DMS153 treated with DMSO at 0.1 percent for 48 hours (cell line): ENCODE measurements at regions not wholly inside any gene's neighbourhood (a gene's known extent, or its start where the extent isn't known, plus 50 kb on each side); places are given as distances from the start of the nearest gene placed in this dataset.
A peak's percentile ranks its signal among the peaks of the same experiment; 100 is the strongest.

Experiments
- DNase-seq: peaks from one replicate; lab custom pipeline; 2025; ENCODE audit not compliant: unreplicated experiment; lab: John Stamatoyannopoulos, UW

GRCh38 chr11:10932976-10933375 lies 75.1 kb upstream of the ZBED5 start:
- no peak for DNase-seq

DNA sequence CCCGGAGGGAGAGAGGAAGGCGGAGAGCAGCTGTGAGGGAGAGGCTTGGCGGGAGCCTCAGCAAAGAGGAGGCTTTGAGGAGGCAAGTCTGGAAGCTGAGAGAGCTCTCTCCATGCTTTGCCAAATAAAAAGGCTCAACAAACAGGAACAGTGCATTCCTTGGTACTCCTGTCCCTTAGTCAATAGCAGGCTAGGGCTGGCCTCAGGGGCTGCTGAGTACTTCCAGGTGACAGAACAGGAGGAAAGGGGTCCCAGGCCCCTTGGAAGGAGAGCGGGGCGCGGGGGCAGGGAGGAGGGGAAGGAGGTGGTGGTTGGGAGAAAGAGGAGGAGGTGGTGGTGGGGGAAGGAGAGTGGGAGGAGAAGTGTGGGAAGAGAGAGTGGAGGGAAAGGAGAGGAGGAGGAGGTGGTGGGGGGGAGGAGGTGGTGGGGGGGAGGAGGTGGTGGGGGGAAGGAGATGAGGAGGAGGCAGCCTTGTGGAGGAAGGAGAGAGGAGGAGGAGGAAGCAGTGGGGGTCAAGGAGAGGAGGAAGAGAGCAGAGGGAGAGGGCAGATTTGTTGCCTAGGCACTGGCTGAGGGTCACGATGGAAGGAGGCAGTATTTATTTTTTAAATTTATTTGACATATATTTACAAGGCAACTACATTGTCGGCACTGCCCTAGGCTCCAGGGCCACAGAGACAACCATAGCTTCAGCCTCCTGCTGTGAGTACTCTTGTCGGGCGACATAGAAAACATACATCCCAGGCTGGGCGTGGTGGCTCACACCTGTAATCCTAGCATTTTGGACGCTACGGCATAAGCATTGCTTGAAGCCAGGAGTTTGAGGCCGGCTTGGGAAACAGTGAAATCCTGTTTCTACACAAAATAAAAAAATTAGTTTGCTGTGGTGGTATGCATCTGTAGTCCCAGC lies 74.2 kb upstream of the ZBED5 start:
- peak; percentile 68 for DNase-seq

GRCh38 chr11:10930972-10931760 lies 73.3 kb upstream of the ZBED5 start:
- DNase-seq: peak; percentile 68

DNA sequence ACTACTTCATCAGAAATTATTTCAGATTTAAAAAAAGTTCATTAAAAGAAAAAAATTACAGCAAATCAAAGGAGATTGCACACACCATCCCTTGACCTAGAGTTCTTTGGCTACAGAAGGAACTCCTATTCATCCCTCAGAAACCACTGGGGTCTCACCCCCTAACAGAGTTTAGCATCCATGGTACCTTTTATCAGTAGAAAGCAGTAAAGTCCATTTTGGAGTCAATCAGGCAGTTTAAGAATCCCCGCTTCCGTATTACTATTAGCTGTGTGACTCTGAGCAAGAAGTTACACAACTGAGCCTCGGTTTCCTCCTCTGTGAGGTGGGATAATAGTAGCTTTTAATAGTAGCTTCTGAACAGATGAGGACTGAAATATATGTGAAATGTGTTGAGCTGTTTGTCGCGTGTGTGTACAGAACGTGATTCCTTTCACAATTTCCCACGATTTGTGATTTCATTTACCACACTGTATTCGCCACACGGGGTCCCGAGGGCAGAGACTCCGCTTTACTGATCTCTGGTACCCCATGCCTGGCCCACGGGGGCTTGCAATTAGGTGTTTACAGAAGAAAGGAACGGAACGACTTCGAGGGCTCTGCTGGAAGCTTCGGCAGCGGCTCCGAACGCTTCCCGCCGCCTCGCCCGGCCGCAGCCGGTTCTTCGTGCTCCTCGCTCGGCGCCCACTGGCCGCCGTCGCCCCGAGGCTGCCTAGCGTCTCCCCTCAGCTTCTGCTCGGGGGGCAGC lies 72.5 kb upstream of the ZBED5 start:
- DNase-seq: no peak

- DNase-seq: no peak
Measured at GRCh38 chr11:10927538-10927937, 69.7 kb upstream of the ZBED5 start.

GRCh38 chr11:10926801-10927211 lies 69.0 kb upstream of the ZBED5 start:
- DNase-seq: no peak

DNA sequence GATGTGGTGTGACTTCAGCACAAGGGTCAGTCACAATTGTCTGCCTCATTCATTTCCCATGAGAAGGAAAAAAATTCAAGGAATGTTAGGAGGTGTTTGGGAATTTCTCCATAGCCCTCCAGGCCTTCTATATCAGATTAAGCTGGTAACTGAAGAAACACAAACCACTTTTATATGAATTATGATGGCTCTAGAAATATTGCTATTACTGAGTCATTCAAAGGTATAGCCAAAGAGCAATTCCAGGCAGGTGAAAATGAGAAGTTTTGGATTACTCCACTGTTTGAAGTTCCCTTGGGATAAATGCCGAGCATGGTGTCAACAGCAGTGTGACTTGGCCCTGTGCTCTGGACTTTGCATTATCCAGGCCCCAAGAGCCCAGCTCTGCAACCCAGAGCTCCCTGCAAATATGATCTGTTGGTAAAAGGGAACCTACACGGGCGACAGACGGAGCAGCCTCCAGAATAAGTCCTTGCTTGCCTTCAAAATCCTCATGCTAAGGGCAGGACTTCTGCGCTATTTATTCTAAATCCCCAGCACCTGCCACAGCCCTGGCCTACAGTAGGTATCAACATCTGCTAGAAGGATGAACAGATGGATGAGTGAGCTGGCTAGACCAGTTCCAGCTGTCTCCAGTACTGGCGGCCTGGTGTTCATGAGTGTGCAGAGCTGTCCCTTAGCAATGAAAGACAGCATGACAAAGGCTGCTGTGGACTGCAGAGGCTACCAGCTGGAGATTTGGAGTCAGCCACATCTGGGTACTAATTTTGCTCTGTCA lies 67.5 kb upstream of the ZBED5 start:
- DNase-seq: no peak

DNA sequence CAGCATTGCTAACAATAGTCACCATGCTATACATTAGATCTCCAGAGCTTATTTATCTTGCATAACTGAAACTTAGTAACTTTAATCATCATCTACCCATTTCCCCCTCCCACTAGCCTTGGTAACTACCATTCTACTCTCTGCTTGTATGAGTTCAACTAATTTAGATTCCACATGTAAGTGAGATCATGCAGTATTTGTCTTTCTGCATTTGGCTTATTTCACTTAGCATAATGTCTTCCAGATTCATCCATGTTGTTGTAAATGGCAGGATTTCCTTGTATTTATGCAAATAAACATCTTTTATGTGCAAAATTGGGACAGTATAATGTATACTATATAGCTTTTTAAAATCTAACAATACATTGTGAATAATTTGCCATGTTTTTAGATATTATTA lies 66.0 kb upstream of the ZBED5 start:
- DNase-seq: no peak

DNA sequence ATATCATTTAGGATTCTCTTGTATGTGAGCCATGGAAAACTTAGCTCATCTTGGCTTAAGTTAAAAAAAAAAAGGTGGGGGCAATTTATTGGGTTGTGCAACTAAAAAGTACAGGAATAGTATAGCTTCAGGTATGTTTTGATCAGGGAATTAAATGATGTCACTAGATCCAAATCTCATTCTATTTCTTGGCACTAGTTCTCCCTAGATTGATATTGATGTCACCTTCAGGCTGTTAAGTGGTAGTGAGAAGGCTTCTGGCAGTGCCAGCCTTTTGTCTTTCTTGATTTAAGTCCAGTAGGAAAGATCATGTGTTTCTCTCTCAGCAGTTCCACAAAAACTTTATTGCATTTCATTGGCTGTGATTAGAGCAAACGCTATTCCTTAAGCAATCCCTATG lies 65.0 kb upstream of the ZBED5 start:
- DNase-seq: no peak

DNA sequence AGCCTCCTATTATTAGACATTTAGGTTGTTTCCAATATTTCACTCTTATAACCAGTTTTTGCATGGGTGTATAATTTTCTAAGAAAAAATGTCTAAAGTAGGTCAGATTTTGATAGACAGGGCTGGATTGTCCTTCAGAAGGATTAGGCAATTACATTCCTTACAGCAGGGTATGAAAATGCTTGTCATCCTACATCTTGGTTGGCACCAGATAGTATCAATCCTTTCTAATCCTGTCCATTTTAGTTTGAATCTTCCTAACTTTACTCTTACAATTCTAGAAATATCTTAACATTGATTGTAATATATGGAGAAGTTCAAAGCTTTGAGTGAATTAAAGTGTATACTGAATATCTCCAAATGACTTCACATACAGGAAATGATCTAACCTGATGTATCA lies 63.0 kb upstream of the ZBED5 start:
- DNase-seq: no peak

DNA sequence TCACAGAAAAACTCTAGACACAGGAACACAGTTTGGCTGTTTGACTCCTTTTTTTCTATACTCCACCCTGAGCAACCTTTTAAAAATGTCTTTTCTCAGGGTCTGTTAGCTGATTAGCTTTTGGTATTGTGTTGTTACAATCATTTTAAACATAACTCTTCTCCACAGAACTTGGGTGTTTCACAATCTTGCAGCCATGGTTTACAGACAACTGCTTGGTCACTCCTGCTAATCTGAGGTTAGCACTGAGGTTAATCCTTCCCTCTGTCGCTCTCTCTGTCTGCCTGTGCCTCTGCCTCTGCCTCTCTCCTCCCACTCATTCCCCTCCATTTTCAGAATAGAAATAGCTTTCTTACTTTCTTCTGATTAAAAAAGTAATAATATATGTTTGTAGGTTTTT lies 62.4 kb upstream of the ZBED5 start:
- no peak for DNase-seq

DNA sequence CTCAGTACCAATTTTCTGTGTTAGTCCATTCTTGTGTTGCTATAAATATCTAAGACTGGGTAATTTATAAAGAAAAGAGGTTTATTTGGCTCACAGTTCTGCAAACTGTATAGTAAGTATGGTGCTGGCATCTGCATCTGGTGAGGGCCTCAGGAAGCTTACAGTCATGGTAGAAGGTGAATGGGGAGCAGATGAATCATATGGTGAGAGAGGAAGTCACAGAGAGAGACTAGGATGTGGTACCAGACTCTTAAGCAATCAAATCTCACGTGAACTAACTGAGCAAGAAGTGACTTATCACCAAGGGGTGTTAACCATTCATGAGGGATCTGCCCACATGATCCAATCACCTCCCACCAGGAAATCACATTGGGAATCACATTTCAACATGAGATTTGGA lies 60.8 kb upstream of the ZBED5 start:
- DNase-seq: no peak

DNA sequence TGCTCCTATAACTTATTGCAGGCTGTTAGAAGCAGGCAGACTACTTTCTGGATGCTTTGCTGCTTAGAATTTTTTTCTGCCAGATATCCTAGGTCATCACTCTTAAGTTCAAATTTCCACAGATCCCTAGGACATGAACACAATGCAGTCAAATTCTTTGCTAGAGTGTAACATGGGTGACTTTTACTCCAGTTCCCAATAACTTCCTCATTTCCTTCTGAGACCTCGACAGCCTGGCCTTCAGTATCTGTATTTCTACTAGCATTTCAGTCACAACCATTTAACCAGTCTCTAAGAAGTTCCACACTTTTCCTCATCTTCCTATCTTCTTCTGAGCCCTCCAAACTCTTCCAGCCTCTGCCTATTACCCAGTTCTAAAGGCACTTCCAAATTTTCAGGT lies 60.4 kb upstream of the ZBED5 start:
- DNase-seq: no peak

GRCh38 chr11:10917802-10918201 lies 59.9 kb upstream of the ZBED5 start:
- DNase-seq: no peak

DNA sequence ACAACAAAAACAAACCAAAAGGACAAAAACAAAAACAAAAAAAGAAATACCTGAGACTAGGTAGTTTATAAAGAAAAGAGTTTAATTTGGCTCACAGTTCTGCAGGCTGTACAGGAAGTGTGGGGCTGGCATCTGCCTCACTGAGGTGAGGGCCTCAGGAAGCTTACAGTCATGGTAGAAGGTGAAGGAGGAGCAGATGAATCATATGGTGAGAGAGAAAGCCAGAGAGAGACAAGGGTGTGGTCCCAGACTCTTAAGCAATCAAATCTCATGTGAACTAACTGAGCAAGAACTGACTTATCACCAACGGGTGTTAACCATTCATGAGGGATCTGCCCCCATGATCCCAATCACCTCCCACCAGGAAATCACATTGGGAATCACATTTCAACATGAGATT lies 58.8 kb upstream of the ZBED5 start:
- no peak for DNase-seq

GRCh38 chr11:10914050-10914449 lies 56.2 kb upstream of the ZBED5 start:
- DNase-seq: no peak

GRCh38 chr11:10913075-10913474 lies 55.2 kb upstream of the ZBED5 start:
- no peak for DNase-seq

- DNase-seq: no peak
Measured at GRCh38 chr11:10911907-10912306, 54.1 kb upstream of the ZBED5 start.

- no peak for DNase-seq
Measured at GRCh38 chr11:10909141-10909883, 51.5 kb upstream of the ZBED5 start.
